ENCODE measurements at regions not wholly inside any gene's neighbourhood (a gene's known extent, or its start where the extent isn't known, plus 50 kb on each side); places are given as distances from the start of the nearest gene placed in this dataset.
"Not testable (repeated sequence)": the region's sequence is repeated elsewhere in the genome, so short reads cannot be mapped to it uniquely, and the experiment has no call there.

GRCh38 chr1:244300029-244300375, 151.7 kb downstream of the ADSS2 start:
- ATAC-seq; H3K9ac ChIP-seq (ENCODE audit: control insufficient read depth, insufficient read depth, low read length); H3K36me3 ChIP-seq (ENCODE audit: control insufficient read depth in 2 of 2, insufficient read depth in 2 of 2, low read length in 1 of 2); H3K4me3 ChIP-seq; H3K27me3 ChIP-seq (replicated peaks in 1 of 2; ENCODE audit: control insufficient read depth in 2 of 2, insufficient read depth in 2 of 2, low read length in 1 of 2); intact Hi-C loops (cut with micrococcal nuclease; ENCODE audit: unreplicated experiment); DNase-seq (ENCODE audit: low read depth, low spot score); H3K4me1 ChIP-seq (ENCODE audit: control insufficient read depth, insufficient read depth, low read length); H3K9me3 ChIP-seq (replicated peaks; ENCODE audit: control insufficient read depth, insufficient read depth, low read length); BruUV-seq (replicated peaks); H3K79me2 ChIP-seq (ENCODE audit: control insufficient read depth, insufficient read depth, low read length); FAIRE-seq; H4K20me1 ChIP-seq (ENCODE audit: control insufficient read depth, insufficient read depth); in situ Hi-C loops (cut with MboI): not testable (repeated sequence)
- ChIA-PET SMC1A (ENCODE audit: uncharacterized antibody, unreplicated experiment) (interaction anchor here (1.0 to 1.2 kb wide), 4 partner anchors 31 to 956 kb away, joined by 3 to 4 read pairs (median 4); no protein-coding TSS in a partner anchor), CTCF (interaction anchor here (0.6 to 2.1 kb wide), 13 partner anchors 10 to 963 kb away, joined by 3 to 10 read pairs (median 4); no protein-coding TSS in a partner anchor), POLR2A (interaction anchor here (0.6 to 1.5 kb wide), 3 partner anchors 11 to 331 kb away, joined by 3 to 5 read pairs (median 3); no protein-coding TSS in a partner anchor), RAD21 (ENCODE audit: unreplicated experiment) (interaction anchor here (0.6 to 1.6 kb wide), 6 partner anchors 25 to 956 kb away, joined by 4 to 8 read pairs (median 6); no protein-coding TSS in a partner anchor)
- 71% methylated on average over 12 of the region's 12 CpGs for WGBS (ENCODE audit: insufficient coverage, insufficient replicate concordance, low lambda C conversion rate, missing lambda C conversion rate)
- TF ChIP-seq MLLT1 (IDR thresholded peaks at IDR 0.05) = peak; percentile 84
- peak overlapping the region; percentile 82 for H3K27ac ChIP-seq (ENCODE audit: control insufficient read depth, insufficient read depth)
- peak overlapping the region; percentile 20; the same call in 1 of the 2 replicates for H2AFZ ChIP-seq (ENCODE audit: control insufficient read depth, low read depth, low read length)
- H3K4me2 ChIP-seq (ENCODE audit: control insufficient read depth, insufficient read depth) = peak overlapping the region; percentile 65; the same call in 1 of the 2 replicates

- no peaks in the 10 kb centered on the region for H3K36me3 ChIP-seq (ENCODE audit: control insufficient read depth in 2 of 2, insufficient read depth in 2 of 2, low read length in 1 of 2)
- no peak overlapping the region for H2AFZ ChIP-seq (ENCODE audit: control insufficient read depth, low read depth, low read length)
- no peak for DNase-seq (ENCODE audit: low read depth, low spot score)
- H3K27ac ChIP-seq (ENCODE audit: control insufficient read depth, insufficient read depth) = no peak overlapping the region
- TF ChIP-seq TAF1 (IDR thresholded peaks at IDR 0.05; ENCODE audit: borderline replicate concordance, low read depth, low read length) (no peak), KLF5 (IDR thresholded peaks at IDR 0.05; ENCODE audit: partially characterized antibody) (no peak), NFYA (IDR thresholded peaks at IDR 0.05; ENCODE audit: borderline replicate concordance, low read depth, low read length) (no peak), RFX5 (IDR thresholded peaks at IDR 0.05; ENCODE audit: low read depth, low read length) (no peak), TCF12 (IDR thresholded peaks at IDR 0.05; ENCODE audit: low read depth, low read length) (no peak), ZNF207 (IDR thresholded peaks at IDR 0.05; ENCODE audit: borderline replicate concordance) (no peak), BMI1 (IDR thresholded peaks at IDR 0.05; ENCODE audit: borderline replicate concordance) (no peak), IRF3 (IDR thresholded peaks at IDR 0.05) (no peak), RELA (IDR thresholded peaks at IDR 0.05; ENCODE audit: borderline replicate concordance, partially characterized antibody) (no peak), JUNB (IDR thresholded peaks at IDR 0.05) (no peak), PKNOX1 (IDR thresholded peaks at IDR 0.05) (no peak), KAT2A (conservative IDR thresholded peaks at IDR 0.05; ENCODE audit: control insufficient read depth, low read depth, low read length) (no peak), TCF7 (IDR thresholded peaks at IDR 0.05; ENCODE audit: borderline replicate concordance) (no peak), SREBF1 (IDR thresholded peaks at IDR 0.05; ENCODE audit: low read length) (no peak)
- no peak for FAIRE-seq
- SMC1A ChIA-PET (ENCODE audit: uncharacterized antibody, unreplicated experiment) = no interaction called here
- H3K4me3 ChIP-seq = no peak overlapping the region
- RAD21 ChIA-PET (ENCODE audit: unreplicated experiment) = no interaction called here
- no peaks in the 10 kb centered on the region for H3K27me3 ChIP-seq (replicated peaks in 1 of 2; ENCODE audit: control insufficient read depth in 2 of 2, insufficient read depth in 2 of 2, low read length in 1 of 2)
- 99% methylated on average over 5 of the region's 5 CpGs for WGBS (ENCODE audit: insufficient coverage, insufficient replicate concordance, low lambda C conversion rate, missing lambda C conversion rate)
- POLR2A ChIA-PET = no interaction called here
- H3K9me3 ChIP-seq (replicated peaks; ENCODE audit: control insufficient read depth, insufficient read depth, low read length) = no peaks in the 10 kb centered on the region; the same call in 2 of the 3 replicates
- BruUV-seq (replicated peaks) = no TSS peak
- no peak for ATAC-seq
- intact Hi-C loops (cut with micrococcal nuclease; ENCODE audit: unreplicated experiment) (no loop called here), in situ Hi-C loops (cut with MboI) (no loop called here)
- H4K20me1 ChIP-seq (ENCODE audit: control insufficient read depth, insufficient read depth) = no peaks in the 10 kb centered on the region
- H3K79me2 ChIP-seq (ENCODE audit: control insufficient read depth, insufficient read depth, low read length) = no peaks in the 10 kb centered on the region
- H3K9ac ChIP-seq (ENCODE audit: control insufficient read depth, insufficient read depth, low read length) = no peak overlapping the region
- H3K4me2 ChIP-seq (ENCODE audit: control insufficient read depth, insufficient read depth) = no peak overlapping the region
- peaks cover 3% of the 10 kb centered on the region for H3K4me1 ChIP-seq (ENCODE audit: control insufficient read depth, insufficient read depth, low read length)
- CTCF ChIA-PET = no interaction called here
These were observed 150.0 kb downstream of the ADSS2 start for GRCh38 chr1:244301595-244302130.
